ENCODE measurements at regions not wholly inside any gene's neighbourhood (a gene's known extent, or its start where the extent isn't known, plus 50 kb on each side); places are given as distances from the start of the nearest gene placed in this dataset.

DNA sequence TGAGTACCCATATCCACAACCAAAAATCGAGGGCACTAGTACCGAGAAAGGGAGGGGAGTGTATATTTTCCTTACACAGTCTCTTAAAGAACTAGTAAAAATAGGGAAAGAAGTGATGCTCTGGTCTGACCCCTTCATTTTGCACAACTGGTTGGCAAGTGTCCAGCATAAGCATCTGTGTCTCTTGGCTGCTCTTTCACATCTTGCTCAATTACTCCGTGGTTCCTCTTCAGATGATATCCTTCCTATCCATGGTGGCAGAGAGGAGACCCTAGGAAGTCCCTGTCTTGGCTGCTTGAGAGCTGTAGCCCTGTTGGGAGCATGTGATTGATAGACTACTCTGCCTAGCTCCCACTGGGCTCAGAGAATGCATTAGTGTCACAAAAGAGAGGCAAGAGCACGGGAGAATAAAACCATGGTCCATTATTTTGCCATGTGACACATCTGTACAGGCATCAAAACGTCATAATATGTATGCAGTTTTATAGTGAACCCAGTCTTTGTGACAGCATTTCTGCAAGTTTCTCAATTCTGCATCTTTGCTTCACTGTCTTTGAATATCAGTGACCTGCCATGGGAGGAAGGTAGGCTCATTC is 111.8 kb upstream of the ANKRD1 start:
- H3K27me3 ChIP-seq, result no peaks in the 10 kb centered on the region
- H3K4me1 ChIP-seq, result peaks cover 9% of the 10 kb centered on the region
- no peak overlapping the region for H3K27ac ChIP-seq
- H3K4me3 ChIP-seq, result no peak overlapping the region
- H3K36me3 ChIP-seq, result no peaks in the 10 kb centered on the region
- H3K9me3 ChIP-seq, result no peaks in the 10 kb centered on the region
- intact Hi-C loops (cut with DNase I), result no loop called here
- no peak for DNase-seq (ENCODE audit: extremely low spot score in 2 of 2)
- TF ChIP-seq POLR2A (IDR thresholded peaks at IDR 0.05) (no peak), POLR2AphosphoS5 (IDR thresholded peaks at IDR 0.05; ENCODE audit: insufficient read depth in 1 of 2, low read depth in 1 of 2) (no peak)
- TF ChIP-seq, protein P1, sequence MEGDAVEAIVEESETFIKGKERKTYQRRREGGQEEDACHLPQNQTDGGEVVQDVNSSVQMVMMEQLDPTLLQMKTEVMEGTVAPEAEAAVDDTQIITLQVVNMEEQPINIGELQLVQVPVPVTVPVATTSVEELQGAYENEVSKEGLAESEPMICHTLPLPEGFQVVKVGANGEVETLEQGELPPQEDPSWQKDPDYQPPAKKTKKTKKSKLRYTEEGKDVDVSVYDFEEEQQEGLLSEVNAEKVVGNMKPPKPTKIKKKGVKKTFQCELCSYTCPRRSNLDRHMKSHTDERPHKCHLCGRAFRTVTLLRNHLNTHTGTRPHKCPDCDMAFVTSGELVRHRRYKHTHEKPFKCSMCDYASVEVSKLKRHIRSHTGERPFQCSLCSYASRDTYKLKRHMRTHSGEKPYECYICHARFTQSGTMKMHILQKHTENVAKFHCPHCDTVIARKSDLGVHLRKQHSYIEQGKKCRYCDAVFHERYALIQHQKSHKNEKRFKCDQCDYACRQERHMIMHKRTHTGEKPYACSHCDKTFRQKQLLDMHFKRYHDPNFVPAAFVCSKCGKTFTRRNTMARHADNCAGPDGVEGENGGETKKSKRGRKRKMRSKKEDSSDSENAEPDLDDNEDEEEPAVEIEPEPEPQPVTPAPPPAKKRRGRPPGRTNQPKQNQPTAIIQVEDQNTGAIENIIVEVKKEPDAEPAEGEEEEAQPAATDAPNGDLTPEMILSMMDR (IDR thresholded peaks at IDR 0.05), result no peak

DNA sequence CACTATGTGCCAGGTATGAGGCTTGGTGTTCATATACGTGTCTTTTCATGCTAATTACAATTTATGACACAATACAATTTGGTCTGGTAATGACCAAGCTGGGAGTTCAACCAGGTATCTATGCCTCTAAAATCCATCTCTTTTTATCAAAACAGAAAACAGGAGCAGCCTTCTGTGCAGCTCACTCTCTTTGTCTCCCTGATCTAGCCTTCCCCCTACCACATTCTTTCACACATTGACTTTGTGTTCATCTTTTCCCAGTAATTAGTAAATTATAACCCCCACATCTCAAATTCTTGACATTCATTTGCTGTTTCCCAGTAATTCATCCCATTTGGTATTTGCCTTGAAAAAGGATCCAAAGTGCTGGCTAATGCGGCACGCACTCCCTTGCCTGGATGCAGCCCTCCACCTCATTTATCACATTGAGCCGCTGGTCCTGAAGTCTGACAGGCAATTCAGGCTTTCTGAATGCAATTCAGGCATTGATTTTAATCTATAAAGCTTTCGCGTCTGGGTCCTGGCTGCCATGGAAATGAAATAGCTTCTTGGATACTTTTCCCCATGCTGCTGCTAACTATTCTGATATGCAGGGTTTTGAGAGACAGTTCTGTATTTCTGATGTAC is 112.5 kb upstream of the ANKRD1 start:
- DNase-seq (ENCODE audit: extremely low spot score in 2 of 2), result no peak
- intact Hi-C loops (cut with DNase I), result no loop called here
- TF ChIP-seq POLR2AphosphoS5 (IDR thresholded peaks at IDR 0.05; ENCODE audit: insufficient read depth in 1 of 2, low read depth in 1 of 2), result no peak
- TF ChIP-seq, protein P1 (IDR thresholded peaks at IDR 0.05), result no peak
- no peak for TF ChIP-seq POLR2A (IDR thresholded peaks at IDR 0.05)
- no peaks in the 10 kb centered on the region for H3K36me3 ChIP-seq
- H3K4me3 ChIP-seq, result no peak overlapping the region
- H3K4me1 ChIP-seq, result peaks cover 9% of the 10 kb centered on the region
- no peaks in the 10 kb centered on the region for H3K27me3 ChIP-seq
- no peak overlapping the region for H3K27ac ChIP-seq
- no peaks in the 10 kb centered on the region for H3K9me3 ChIP-seq

DNA sequence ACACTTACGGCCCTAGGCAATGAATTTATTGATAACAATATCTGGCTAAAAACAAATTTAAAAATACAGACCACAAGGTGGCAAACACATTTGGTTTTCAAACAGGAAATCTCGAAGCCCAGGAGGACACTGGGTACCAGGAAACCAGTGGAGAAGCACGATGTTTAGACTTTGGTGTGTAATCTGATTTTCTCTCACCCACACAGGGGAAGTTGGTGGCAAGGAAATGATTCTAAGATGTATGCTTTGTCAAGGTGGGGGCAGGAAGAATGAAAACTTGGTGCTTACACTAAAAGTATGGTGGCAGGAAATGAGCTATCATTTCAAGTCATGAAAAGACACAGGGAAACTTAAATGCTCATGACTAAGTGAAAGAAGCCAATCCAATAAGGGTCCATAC is 113.2 kb upstream of the ANKRD1 start:
- Histone ChIP-seq H3K4me1 (peaks cover 9% of the 10 kb centered on the region), H3K27ac (no peak overlapping the region), H3K9me3 (no peaks in the 10 kb centered on the region), H3K4me3 (no peak overlapping the region), H3K27me3 (no peaks in the 10 kb centered on the region), H3K36me3 (no peaks in the 10 kb centered on the region)
- intact Hi-C loops (cut with DNase I), result no loop called here
- DNase-seq (ENCODE audit: extremely low spot score in 2 of 2), result no peak
- TF ChIP-seq POLR2A (IDR thresholded peaks at IDR 0.05) (no peak), POLR2AphosphoS5 (IDR thresholded peaks at IDR 0.05; ENCODE audit: insufficient read depth in 1 of 2, low read depth in 1 of 2) (no peak)
- TF ChIP-seq, protein P1 (IDR thresholded peaks at IDR 0.05), result no peak

DNA sequence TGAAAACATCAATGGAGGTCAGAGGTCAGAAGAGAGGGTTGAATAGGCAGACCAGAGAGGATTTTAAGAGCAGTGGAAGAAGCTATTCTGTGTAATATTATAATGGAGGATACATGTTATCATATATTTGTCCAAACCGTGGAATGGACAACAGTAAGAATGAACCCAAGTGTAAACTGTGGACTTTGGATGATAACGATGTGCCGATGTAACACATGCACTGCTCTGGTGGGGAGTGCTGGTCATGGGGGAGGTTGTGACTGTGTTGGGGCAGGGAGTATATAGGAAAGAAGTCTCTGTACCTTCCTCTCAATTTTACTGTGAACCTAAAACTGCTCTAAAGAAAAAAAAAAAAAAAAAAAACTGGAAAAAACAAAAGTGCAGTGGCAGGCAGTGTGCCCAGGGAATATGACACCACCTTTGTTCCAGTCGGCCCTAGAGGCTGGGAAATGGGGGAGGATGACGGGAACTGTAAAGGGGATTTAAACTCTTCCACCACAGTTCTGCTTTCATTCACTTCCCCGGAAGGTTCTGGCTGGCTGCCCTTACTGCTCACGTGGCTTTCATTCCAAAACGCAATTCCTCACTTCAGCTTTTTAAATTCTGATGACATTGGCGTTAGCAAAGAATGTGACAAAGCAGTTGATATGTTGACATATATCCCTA is 113.7 kb upstream of the ANKRD1 start:
- Histone ChIP-seq H3K4me3 (no peak overlapping the region), H3K36me3 (no peaks in the 10 kb centered on the region), H3K27ac (no peak overlapping the region), H3K27me3 (no peaks in the 10 kb centered on the region), H3K4me1 (peaks cover 9% of the 10 kb centered on the region), H3K9me3 (no peaks in the 10 kb centered on the region)
- no peak for DNase-seq (ENCODE audit: extremely low spot score in 2 of 2)
- intact Hi-C loops (cut with DNase I), result no loop called here
- TF ChIP-seq, protein P1 (IDR thresholded peaks at IDR 0.05), result no peak
- TF ChIP-seq POLR2A (IDR thresholded peaks at IDR 0.05) (no peak), POLR2AphosphoS5 (IDR thresholded peaks at IDR 0.05; ENCODE audit: insufficient read depth in 1 of 2, low read depth in 1 of 2) (no peak)

Measured in vagina (tissue), 2 donors.